Naive thymus-derived CD4-positive, alpha-beta T cell (primary cell): ENCODE measurements at regions not wholly inside any gene's neighbourhood (a gene's known extent, or its start where the extent isn't known, plus 50 kb on each side); places are given as distances from the start of the nearest gene placed in this dataset.

ENCODE experiments used
- ATAC-seq: fragments of 150-1000 bp; cut with Tn5 transposase; 2 replicates; pipeline ENCODE4 v1.10.0; 2021; ENCODE audit warnings: mild to moderate bottlenecking, moderate library complexity
- CTCF ChIA-PET: fragments of 350-600 bp; sonication (Branson Sonifier 250); formaldehyde crosslinking; loops from one replicate; lab custom pipeline; 2021; ENCODE audit warnings: antibody characterized with exemption; lab: Charles Lee
- POLR2A ChIA-PET: fragments of 350-600 bp; sonication (Branson Sonifier 250); formaldehyde crosslinking; loops from one replicate; lab custom pipeline; 2021; ENCODE audit warnings: antibody characterized with exemption, inconsistent platforms; lab: Charles Lee
- DNase-seq, 9 donors: peaks; one replicate each; pipeline versions ENCODE4 v3.0.0 to v3.0.0-alpha.2; 2020 to 2022; ENCODE audit warnings: mixed read lengths in 1 of 9
- H3K27ac ChIP-seq: one replicate; pipeline ENCODE4 v1.7.0; 2013; ENCODE audit warnings: mild to moderate bottlenecking, low read depth, low read length, moderate library complexity
- H3K27me3 ChIP-seq, 2 donors: one replicate each; pipeline ENCODE4 v1.7.0; 2013; ENCODE audit warnings: low read length in 2 of 2, mild to moderate bottlenecking in 2 of 2, moderate library complexity in 2 of 2; ENCODE audit not compliant: control insufficient read depth in 2 of 2, insufficient read depth in 2 of 2
- H3K36me3 ChIP-seq, 3 experiments: 1 replicate in 2 of 3; 2 replicates in 1 of 3; pipeline ENCODE4 v1.7.0; 2013; ENCODE audit warnings: low read length in 3 of 3, mild to moderate bottlenecking in 3 of 3, moderate library complexity in 1 of 3; ENCODE audit not compliant: insufficient read depth in 3 of 3, control insufficient read depth in 2 of 3
- H3K4me1 ChIP-seq, 2 donors: one replicate each; pipeline ENCODE4 v1.7.0; 2013; ENCODE audit warnings: low read length in 2 of 2, mild to moderate bottlenecking in 2 of 2, moderate library complexity in 1 of 2; ENCODE audit not compliant: control insufficient read depth in 2 of 2, insufficient read depth in 2 of 2
- H3K4me3 ChIP-seq: 2 replicates; pipeline ENCODE4 v1.7.0; 2013; ENCODE audit warnings: mild to moderate bottlenecking, low read length
- H3K9me3 ChIP-seq, 3 experiments: 1 replicate in 2 of 3; 2 replicates in 1 of 3; pipeline ENCODE4 v1.7.0; 2013; ENCODE audit warnings: low read length in 3 of 3; ENCODE audit not compliant: control insufficient read depth in 2 of 3
- H3K27ac Mint-ChIP-seq, 9 donors: one replicate each; pipeline ENCODE4 v1.8.0; 2020 to 2022; ENCODE audit warnings: mixed read lengths in 9 of 9, mild to moderate bottlenecking in 8 of 9, moderate library complexity in 5 of 9, inconsistent platforms in 2 of 9
- H3K27me3 Mint-ChIP-seq, 5 donors: one replicate each; pipeline ENCODE4 v1.8.0; 2021 to 2022; ENCODE audit warnings: mixed read lengths in 5 of 5, mild to moderate bottlenecking in 1 of 5
- H3K36me3 Mint-ChIP-seq, 5 donors: one replicate each; pipeline ENCODE4 v1.8.0; 2020 to 2022; ENCODE audit warnings: mixed read lengths in 5 of 5, mild to moderate bottlenecking in 3 of 5, inconsistent platforms in 1 of 5
- H3K4me1 Mint-ChIP-seq, 7 donors: one replicate each; pipeline ENCODE4 v1.8.0; 2020 to 2022; ENCODE audit warnings: mixed read lengths in 7 of 7, mild to moderate bottlenecking in 3 of 7, inconsistent platforms in 1 of 7
- H3K4me3 Mint-ChIP-seq, 10 donors: one replicate each; pipeline ENCODE4 v1.8.0; 2020 to 2022; ENCODE audit warnings: mild to moderate bottlenecking in 10 of 10, mixed read lengths in 10 of 10, moderate library complexity in 6 of 10, inconsistent platforms in 2 of 10
- H3K9me3 Mint-ChIP-seq, 11 donors: one replicate each; pipeline ENCODE4 v1.8.0; 2020 to 2022; ENCODE audit warnings: mixed read lengths in 11 of 11, mild to moderate bottlenecking in 4 of 11, inconsistent platforms in 1 of 11, moderate library complexity in 1 of 11
- intact Hi-C, 2 donors: fragments of 100-400 bp; cut with micrococcal nuclease; formaldehyde crosslinking; loops; one replicate each; pipeline ENCODE4 v1.15.1; 2023

DNA sequence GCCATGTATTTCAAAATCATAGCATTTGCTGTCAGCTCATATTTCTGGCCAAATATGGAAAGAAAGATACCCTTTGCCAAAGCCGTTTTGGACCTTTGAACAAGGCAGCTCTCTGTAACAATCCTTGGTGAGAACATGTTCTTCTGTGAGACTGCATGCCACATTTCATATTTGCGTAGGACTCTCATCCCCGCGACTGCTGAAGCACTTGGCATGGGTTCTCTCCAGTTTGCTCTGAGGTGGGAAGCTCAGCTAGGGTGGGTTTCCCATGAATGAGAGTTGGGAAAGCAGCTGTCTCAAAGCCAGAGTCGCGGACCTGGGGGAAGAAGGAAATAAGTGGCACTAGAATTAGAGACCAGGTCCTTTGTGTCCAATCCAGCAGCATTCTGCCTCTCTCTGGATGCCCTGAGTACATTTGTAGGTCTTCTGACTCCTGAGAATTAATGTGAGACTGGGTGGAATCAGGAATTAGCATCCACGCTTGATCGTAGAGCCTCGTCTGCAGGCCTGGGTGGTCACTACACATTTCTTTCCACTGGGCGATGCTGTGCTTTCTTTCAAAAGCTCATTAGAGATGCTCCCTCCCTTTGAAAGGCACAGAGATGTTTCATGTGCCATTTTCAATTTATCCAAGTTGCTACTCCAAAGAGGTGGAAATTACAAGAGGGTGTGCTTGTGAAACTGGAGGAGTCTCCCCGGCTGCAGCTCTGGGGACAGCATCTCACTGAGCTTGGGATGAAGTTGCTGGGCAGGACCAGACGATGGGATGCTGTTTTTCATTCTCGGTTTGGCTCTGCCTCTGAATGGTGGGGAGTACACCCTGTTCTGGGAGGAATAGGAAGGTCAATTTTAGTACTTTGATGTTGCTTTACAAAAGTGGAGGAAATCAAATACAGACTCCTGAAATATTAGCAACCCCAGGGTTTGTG, 197.2 kb downstream of the GADD45G start:
- intact Hi-C loops = no loop called here
- peaks cover 0 to 13% (median 0%) of the 10 kb centered on the region in 7 donors for H3K4me1 Mint-ChIP-seq
- ATAC-seq (no peak), DNase-seq (no peak)
- Histone ChIP-seq H3K27ac (no peak overlapping the region), H3K27me3 (no peaks in the 10 kb centered on the region), H3K4me1 (no peaks in the 10 kb centered on the region), H3K9me3 (no peaks in the 10 kb centered on the region), H3K4me3 (no peak overlapping the region), H3K36me3 (no peaks in the 10 kb centered on the region)
- peaks cover 0 to 18% (median 5%) of the 10 kb centered on the region in 5 donors for H3K27me3 Mint-ChIP-seq
- H3K36me3 Mint-ChIP-seq = peaks cover 0 to 3% (median 0%) of the 10 kb centered on the region in 5 donors
- no peak overlapping the region for H3K4me3 Mint-ChIP-seq
- H3K9me3 Mint-ChIP-seq = no peaks in the 10 kb centered on the region
- ChIA-PET POLR2A (no interaction called here), CTCF (no interaction called here)
- H3K27ac Mint-ChIP-seq = no peak overlapping the region

DNA sequence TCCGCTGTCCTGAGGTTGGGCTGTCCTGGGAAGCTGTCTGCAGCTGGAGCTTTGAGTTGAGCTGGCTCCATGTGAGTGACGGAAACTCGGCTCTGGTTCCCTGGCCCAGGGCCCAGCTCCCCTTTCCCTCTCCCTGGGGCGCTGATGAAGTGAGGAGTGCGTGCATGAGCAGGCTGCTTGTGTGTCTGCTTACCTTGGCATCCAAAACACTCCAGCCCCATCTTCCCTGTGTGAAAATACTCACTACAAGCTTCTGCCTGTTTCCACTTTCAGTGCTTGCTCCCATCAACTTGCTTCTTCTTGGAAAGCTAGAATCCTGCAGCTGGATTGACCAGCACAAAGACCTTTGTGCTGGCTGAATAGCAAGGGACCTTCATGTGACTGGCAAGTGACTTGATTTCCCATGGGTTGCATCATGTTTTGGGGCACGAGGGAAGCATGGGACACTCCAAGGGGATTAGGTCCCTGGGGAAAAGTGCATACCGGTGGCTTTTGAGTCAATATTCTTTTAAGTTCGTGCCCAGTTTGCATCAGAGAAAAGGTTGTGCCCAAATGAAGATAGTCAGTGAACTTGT, 198.1 kb downstream of the GADD45G start:
- Mint-ChIP-seq H3K27ac (no peak overlapping the region), H3K9me3 (no peaks in the 10 kb centered on the region), H3K36me3 (peaks cover 0 to 3% (median 0%) of the 10 kb centered on the region in 5 donors), H3K27me3 (peaks cover 0 to 18% (median 5%) of the 10 kb centered on the region in 5 donors), H3K4me1 (peaks cover 0 to 15% (median 0%) of the 10 kb centered on the region in 7 donors), H3K4me3 (no peak overlapping the region)
- ATAC-seq (no peak), DNase-seq (no peak)
- no peaks in the 10 kb centered on the region for H3K36me3 ChIP-seq
- ChIA-PET CTCF (no interaction called here), POLR2A (no interaction called here)
- intact Hi-C loops = no loop called here
- no peaks in the 10 kb centered on the region for H3K4me1 ChIP-seq
- H3K27ac ChIP-seq = no peak overlapping the region
- H3K9me3 ChIP-seq = no peaks in the 10 kb centered on the region
- H3K4me3 ChIP-seq = no peak overlapping the region
- H3K27me3 ChIP-seq = no peaks in the 10 kb centered on the region

DNA sequence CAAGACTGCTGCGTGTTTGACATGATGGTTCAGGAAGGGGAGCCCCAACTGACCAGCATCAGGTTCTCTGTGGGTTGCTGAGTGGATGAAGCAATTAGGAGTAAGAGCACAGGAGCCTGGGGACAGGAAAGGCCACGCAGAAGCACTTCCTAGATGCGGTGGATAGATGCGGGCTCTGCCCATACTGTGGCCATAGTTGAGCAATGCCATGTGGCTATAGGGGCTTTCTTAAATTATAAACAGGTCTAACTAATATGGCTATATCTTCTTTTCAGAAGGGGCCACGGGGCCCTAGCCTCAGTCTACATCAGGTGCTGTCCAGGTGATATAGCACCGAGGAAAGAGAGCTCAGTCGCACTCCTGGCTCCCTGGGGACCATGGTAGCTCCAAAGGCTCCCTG, 198.6 kb downstream of the GADD45G start:
- Histone ChIP-seq H3K27me3 (no peaks in the 10 kb centered on the region), H3K4me1 (no peaks in the 10 kb centered on the region), H3K27ac (no peak overlapping the region), H3K4me3 (no peak overlapping the region), H3K36me3 (no peaks in the 10 kb centered on the region), H3K9me3 (no peaks in the 10 kb centered on the region)
- Mint-ChIP-seq H3K36me3 (peaks cover 0 to 3% (median 0%) of the 10 kb centered on the region in 5 donors), H3K4me3 (no peak overlapping the region), H3K27ac (no peak overlapping the region), H3K4me1 (peaks cover 0 to 15% (median 0%) of the 10 kb centered on the region in 7 donors), H3K9me3 (no peaks in the 10 kb centered on the region), H3K27me3 (peaks cover 0 to 18% (median 5%) of the 10 kb centered on the region in 5 donors)
- DNase-seq (no peak), ATAC-seq (no peak)
- intact Hi-C loops = no loop called here
- CTCF ChIA-PET = interaction anchor here (0.6 kb wide), 1 partner anchor 54 kb away, joined by 4 read pairs; no protein-coding TSS in a partner anchor
- POLR2A ChIA-PET = no interaction called here

DNA sequence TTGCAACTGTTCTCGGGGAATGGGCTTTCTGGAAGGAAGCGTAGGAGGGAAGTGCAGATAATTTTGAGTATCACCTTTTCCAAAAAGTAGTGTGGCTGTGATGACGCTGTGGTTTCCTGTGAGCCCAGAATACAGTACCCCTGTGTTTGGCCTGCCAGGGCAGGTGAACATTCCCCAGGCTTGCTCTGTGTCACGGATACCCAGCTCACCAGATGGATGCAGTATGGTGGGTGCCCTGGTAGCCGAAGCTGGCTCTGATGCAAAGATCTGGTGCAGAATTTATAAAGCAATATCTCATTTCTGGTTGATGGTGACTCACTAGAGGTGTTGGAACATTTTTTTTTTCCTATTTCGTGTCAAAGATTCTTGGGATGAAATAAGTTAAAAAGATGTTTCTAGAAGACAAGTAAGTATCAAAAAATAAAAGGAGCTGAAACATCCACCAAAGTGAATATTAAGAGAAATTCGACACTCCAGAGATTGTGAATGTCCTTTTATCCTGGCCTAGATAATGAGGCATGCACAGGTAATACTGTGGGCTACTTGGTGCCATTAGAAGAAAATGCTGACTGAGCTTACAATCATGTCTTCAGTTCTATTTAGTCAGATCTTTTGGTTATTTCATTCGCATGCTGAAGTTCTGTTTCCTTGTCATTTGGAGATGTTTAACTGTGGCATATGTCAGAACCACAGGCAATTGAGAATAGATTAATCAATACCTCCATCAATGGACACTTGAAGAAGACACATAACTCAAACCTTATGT, 200.1 kb downstream of the GADD45G start:
- no peaks in the 10 kb centered on the region for H3K27me3 ChIP-seq
- H3K9me3 ChIP-seq = no peaks in the 10 kb centered on the region
- DNase-seq (no peak), ATAC-seq (no peak)
- intact Hi-C loops = no loop called here
- no peaks in the 10 kb centered on the region for H3K4me1 ChIP-seq
- H3K27ac Mint-ChIP-seq = no peak overlapping the region
- H3K27ac ChIP-seq = no peak overlapping the region
- H3K9me3 Mint-ChIP-seq = no peaks in the 10 kb centered on the region
- peaks cover 0 to 12% (median 0%) of the 10 kb centered on the region in 7 donors for H3K4me1 Mint-ChIP-seq
- peaks cover 0 to 18% (median 5%) of the 10 kb centered on the region in 5 donors for H3K27me3 Mint-ChIP-seq
- ChIA-PET CTCF (no interaction called here), POLR2A (interaction anchor here (0.7 kb wide), 1 partner anchor 127 kb away, joined by 3 read pairs; no protein-coding TSS in a partner anchor)
- H3K36me3 Mint-ChIP-seq = peaks cover 0 to 3% (median 0%) of the 10 kb centered on the region in 5 donors
- H3K4me3 Mint-ChIP-seq = no peak overlapping the region
- H3K4me3 ChIP-seq = no peak overlapping the region
- no peaks in the 10 kb centered on the region for H3K36me3 ChIP-seq

DNA sequence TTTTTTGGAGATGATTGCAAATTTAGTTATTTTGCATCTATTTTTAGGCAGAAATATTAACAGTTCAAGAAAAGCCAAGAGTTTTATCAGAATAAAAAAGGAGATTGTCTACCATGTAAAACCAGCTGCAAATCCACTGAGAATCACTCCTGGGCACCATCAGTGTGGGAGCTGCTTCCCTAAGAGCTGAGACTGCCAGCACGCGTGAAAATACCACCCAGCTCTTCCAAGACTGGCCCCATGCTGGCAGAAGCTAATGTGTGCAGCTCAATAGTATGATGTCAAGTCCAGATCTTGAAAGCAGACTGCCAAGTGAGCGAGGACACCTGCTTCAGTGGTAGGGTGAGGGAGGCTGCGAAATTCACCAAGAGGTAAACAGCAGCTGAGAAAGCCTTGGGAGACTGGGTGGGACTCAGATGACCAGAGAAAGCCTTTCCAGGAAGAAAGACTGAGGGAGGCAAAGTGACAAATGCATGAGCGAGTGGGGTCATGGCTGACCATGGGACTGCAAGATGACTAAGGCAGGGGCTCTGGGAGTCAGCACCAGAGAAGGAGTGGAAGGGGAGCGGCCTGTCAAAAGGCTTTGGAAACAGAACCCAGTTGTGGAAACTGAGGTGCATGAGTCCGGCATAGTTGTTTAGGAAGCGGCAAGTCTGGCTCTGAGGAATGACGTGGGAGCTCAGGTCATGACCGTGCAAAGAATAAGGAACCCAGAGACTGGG, 200.9 kb downstream of the GADD45G start:
- H3K27ac Mint-ChIP-seq = no peak overlapping the region
- H3K27me3 Mint-ChIP-seq = peaks cover 0 to 18% (median 5%) of the 10 kb centered on the region in 5 donors
- no peak overlapping the region for H3K4me3 ChIP-seq
- H3K9me3 ChIP-seq = no peaks in the 10 kb centered on the region
- H3K9me3 Mint-ChIP-seq = no peaks in the 10 kb centered on the region
- no peaks in the 10 kb centered on the region for H3K4me1 ChIP-seq
- H3K27me3 ChIP-seq = no peaks in the 10 kb centered on the region
- DNase-seq (no peak), ATAC-seq (no peak)
- H3K4me1 Mint-ChIP-seq = peaks cover 0 to 12% (median 0%) of the 10 kb centered on the region in 7 donors
- intact Hi-C loops = no loop called here
- no peak overlapping the region for H3K4me3 Mint-ChIP-seq
- peaks cover 0 to 3% (median 0%) of the 10 kb centered on the region in 5 donors for H3K36me3 Mint-ChIP-seq
- CTCF ChIA-PET = no interaction called here
- POLR2A ChIA-PET = no interaction called here
- no peak overlapping the region for H3K27ac ChIP-seq
- H3K36me3 ChIP-seq = no peaks in the 10 kb centered on the region
